B cell (primary cell): ENCODE measurements at regions not wholly inside any gene's neighbourhood (a gene's known extent, or its start where the extent isn't known, plus 50 kb on each side); places are given as distances from the start of the nearest gene placed in this dataset.

Experiments
- ATAC-seq: fragments of 200-7000 bp; cut with Tn5 transposase; one replicate; pipeline ENCODE4 v1.10.0; 2021; ENCODE audit warnings: low read depth, mild to moderate bottlenecking, moderate number of reproducible peaks, moderate library complexity
- CTCF ChIA-PET: fragments of 350-600 bp; sonication (Branson Sonifier 250); formaldehyde crosslinking; loops from one replicate; lab custom pipeline; 2021; ENCODE audit warnings: antibody characterized with exemption, inconsistent platforms; lab: Charles Lee
- POLR2A ChIA-PET: fragments of 350-600 bp; sonication (Branson Sonifier 250); formaldehyde crosslinking; loops from one replicate; lab custom pipeline; 2021; ENCODE audit warnings: antibody characterized with exemption; lab: Charles Lee
- DNase-seq: peaks from one replicate; pipeline ENCODE4 v3.0.0; 2013
- H2AFZ ChIP-seq: 2 replicates; pipeline ENCODE4 v1.6.1; 2012; ENCODE audit warnings: mild to moderate bottlenecking, low read depth, low read length; ENCODE audit not compliant: insufficient read depth, poor library complexity, severe bottlenecking
- H3K27ac ChIP-seq, 2 donors: 1 replicate in 1 of 2; 2 replicates in 1 of 2; pipeline ENCODE4 v1.5.1; 2012 to 2013; ENCODE audit warnings: low read length in 2 of 2, mild to moderate bottlenecking in 2 of 2, moderate library complexity in 1 of 2
- H3K27me3 ChIP-seq, 4 experiments: fragments of 200-600 bp in 1 of 4; sonication (generic) in 1 of 4; replicated peaks in 1 of 4; 1 replicate in 2 of 4; 2 replicates in 2 of 4; pipeline versions ENCODE4 v1.6.1 to v1.7.0; 2013 to 2016; ENCODE audit warnings: low read length in 3 of 4, mild to moderate bottlenecking in 2 of 4, mixed read lengths in 1 of 4, moderate library complexity in 1 of 4; ENCODE audit not compliant: insufficient read depth in 4 of 4, control insufficient read depth in 3 of 4; ENCODE audit errors: control extremely low read depth in 1 of 4
- H3K36me3 ChIP-seq, 2 experiments: replicated peaks in 1 of 2; 1 replicate in 1 of 2; 2 replicates in 1 of 2; pipeline versions ENCODE4 v1.6.1 to v1.7.1; 2013; ENCODE audit warnings: low read length in 1 of 2; ENCODE audit not compliant: insufficient read depth in 2 of 2, control insufficient read depth in 1 of 2; ENCODE audit errors: control extremely low read depth in 1 of 2, extremely low read depth in 1 of 2
- H3K4me1 ChIP-seq, 2 donors: fragments of 200-600 bp in 1 of 2; sonication (generic) in 1 of 2; 1 replicate in 1 of 2; 2 replicates in 1 of 2; pipeline versions ENCODE4 v1.5.1 to v1.6.1; 2013 to 2017; ENCODE audit warnings: low read length in 2 of 2; ENCODE audit not compliant: control insufficient read depth in 2 of 2, insufficient read depth in 2 of 2
- H3K4me2 ChIP-seq: replicated peaks from 2 replicates; pipeline ENCODE3; 2012; ENCODE audit warnings: mild to moderate bottlenecking, low read depth, low read length; ENCODE audit not compliant: poor library complexity, severe bottlenecking
- H3K4me3 ChIP-seq, 5 experiments: fragments of 200-600 bp in 1 of 5; sonication (generic) in 1 of 5; 1 replicate in 3 of 5; 2 replicates in 2 of 5; pipeline versions ENCODE4 v1.5.1 to v1.7.0; 2011 to 2016; ENCODE audit warnings: low read length in 4 of 5, mild to moderate bottlenecking in 4 of 5, low read depth in 2 of 5, control low read depth in 1 of 5, moderate library complexity in 1 of 5; ENCODE audit not compliant: insufficient read depth in 1 of 5; ENCODE audit errors: control extremely low read depth in 1 of 5, extremely low read depth in 1 of 5
- H3K79me2 ChIP-seq: fragments of 200-600 bp; sonication (generic); one replicate; pipeline ENCODE4 v1.6.0; 2016; ENCODE audit warnings: low read length; ENCODE audit not compliant: control insufficient read depth, insufficient read depth
- H3K9ac ChIP-seq: fragments of 200-600 bp; sonication (generic); 2 replicates; pipeline ENCODE4 v1.6.1; 2017; ENCODE audit warnings: mild to moderate bottlenecking, low read length, moderate library complexity
- H3K9me3 ChIP-seq, 3 donors: one replicate each; pipeline versions ENCODE4 v1.6.1 to v1.7.1; 2013; ENCODE audit warnings: low read length in 2 of 3; ENCODE audit not compliant: control insufficient read depth in 2 of 3, insufficient read depth in 1 of 3; ENCODE audit errors: control extremely low read depth in 1 of 3
- H4K20me1 ChIP-seq: 2 replicates; pipeline ENCODE4 v1.6.0; 2012; ENCODE audit warnings: mild to moderate bottlenecking, low read length; ENCODE audit not compliant: insufficient read depth, control insufficient read depth, poor library complexity, severe bottlenecking
- H3K27ac Mint-ChIP-seq: one replicate; pipeline ENCODE4 v1.8.0; 2021; ENCODE audit warnings: mixed read lengths
- H3K27me3 Mint-ChIP-seq: one replicate; pipeline ENCODE4 v1.8.0; 2021; ENCODE audit warnings: mixed read lengths
- H3K4me1 Mint-ChIP-seq: one replicate; pipeline ENCODE4 v1.8.0; 2021; ENCODE audit warnings: mixed read lengths
- H3K4me3 Mint-ChIP-seq: one replicate; pipeline ENCODE4 v1.8.0; 2021; ENCODE audit warnings: mixed read lengths
- H3K9me3 Mint-ChIP-seq: one replicate; pipeline ENCODE4 v1.8.0; 2022; ENCODE audit warnings: mixed read lengths; ENCODE audit not compliant: insufficient read depth
- EZH2 ChIP-seq: IDR thresholded peaks from 2 replicates; pipeline ENCODE4 v1.6.1; 2012; ENCODE audit warnings: borderline replicate concordance, low read depth, mild to moderate bottlenecking, moderate library complexity, low read length; ENCODE audit not compliant: insufficient read depth, poor library complexity, severe bottlenecking
- WGBS: methylation state at CpG from one replicate; pipeline ENCODE4 v1.1.5; 2013; ENCODE audit warnings: missing lambda C conversion rate; ENCODE audit not compliant: insufficient coverage; 5-methylcytosine and 5-hydroxymethylcytosine counted together
- intact Hi-C: fragments of 100-400 bp; cut with micrococcal nuclease; formaldehyde crosslinking; loops from one replicate; pipeline ENCODE4 v1.10.0; 2022
- TF ChIP-seq, protein P1 (sequence below): fragments of 200-600 bp; IDR thresholded peaks from one replicate; pipeline ENCODE4 v1.8.0; 2022; ENCODE audit warnings: antibody characterized with exemption, mild to moderate bottlenecking

- intact Hi-C loops = no loop called here
Measured at GRCh38 chr3:104133630-104134029, 1233.1 kb upstream of the ALCAM start.

GRCh38 chr3:104137116-104137515 is 1229.6 kb upstream of the ALCAM start:
- no peaks in the 10 kb centered on the region for H3K27me3 ChIP-seq
- no peak overlapping the region for H3K9ac ChIP-seq
- no peaks in the 10 kb centered on the region for H3K9me3 ChIP-seq
- ATAC-seq (no peak), DNase-seq (no peak)
- Mint-ChIP-seq H3K9me3 (no peaks in the 10 kb centered on the region), H3K4me1 (peaks cover 5% of the 10 kb centered on the region), H3K4me3 (no peak overlapping the region), H3K27me3 (no peaks in the 10 kb centered on the region), H3K27ac (no peak overlapping the region)
- H3K27ac ChIP-seq = no peak overlapping the region
- H4K20me1 ChIP-seq = no peaks in the 10 kb centered on the region
- ChIA-PET CTCF (no interaction called here), POLR2A (no interaction called here)
- intact Hi-C loops = no loop called here
- H3K79me2 ChIP-seq = no peaks in the 10 kb centered on the region
- TF ChIP-seq EZH2 = no peak
- TF ChIP-seq, protein P1, sequence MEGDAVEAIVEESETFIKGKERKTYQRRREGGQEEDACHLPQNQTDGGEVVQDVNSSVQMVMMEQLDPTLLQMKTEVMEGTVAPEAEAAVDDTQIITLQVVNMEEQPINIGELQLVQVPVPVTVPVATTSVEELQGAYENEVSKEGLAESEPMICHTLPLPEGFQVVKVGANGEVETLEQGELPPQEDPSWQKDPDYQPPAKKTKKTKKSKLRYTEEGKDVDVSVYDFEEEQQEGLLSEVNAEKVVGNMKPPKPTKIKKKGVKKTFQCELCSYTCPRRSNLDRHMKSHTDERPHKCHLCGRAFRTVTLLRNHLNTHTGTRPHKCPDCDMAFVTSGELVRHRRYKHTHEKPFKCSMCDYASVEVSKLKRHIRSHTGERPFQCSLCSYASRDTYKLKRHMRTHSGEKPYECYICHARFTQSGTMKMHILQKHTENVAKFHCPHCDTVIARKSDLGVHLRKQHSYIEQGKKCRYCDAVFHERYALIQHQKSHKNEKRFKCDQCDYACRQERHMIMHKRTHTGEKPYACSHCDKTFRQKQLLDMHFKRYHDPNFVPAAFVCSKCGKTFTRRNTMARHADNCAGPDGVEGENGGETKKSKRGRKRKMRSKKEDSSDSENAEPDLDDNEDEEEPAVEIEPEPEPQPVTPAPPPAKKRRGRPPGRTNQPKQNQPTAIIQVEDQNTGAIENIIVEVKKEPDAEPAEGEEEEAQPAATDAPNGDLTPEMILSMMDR = no peak
- no peak overlapping the region for H3K4me2 ChIP-seq
- H3K4me1 ChIP-seq = no peaks in the 10 kb centered on the region
- no peaks in the 10 kb centered on the region for H3K36me3 ChIP-seq
- H2AFZ ChIP-seq = no peak overlapping the region
- 85% methylated on average over 2 of the region's 4 CpGs for WGBS
- H3K4me3 ChIP-seq = no peak overlapping the region

More at GRCh38 chr3:104133630-104134029, 1233.1 kb upstream of the ALCAM start:
- WGBS = 95% methylated on average over 4 of the region's 5 CpGs
- no peak overlapping the region for H3K4me3 ChIP-seq
- no peak overlapping the region for H3K27ac ChIP-seq
- DNase-seq (no peak), ATAC-seq (no peak)
- H3K4me2 ChIP-seq = no peak overlapping the region
- Mint-ChIP-seq H3K27me3 (no peaks in the 10 kb centered on the region), H3K4me3 (no peak overlapping the region), H3K4me1 (peaks cover 5% of the 10 kb centered on the region), H3K27ac (no peak overlapping the region), H3K9me3 (no peaks in the 10 kb centered on the region)
- no peaks in the 10 kb centered on the region for H3K4me1 ChIP-seq
- H4K20me1 ChIP-seq = no peaks in the 10 kb centered on the region
- H2AFZ ChIP-seq = peak overlapping the region; percentile 4
- no peaks in the 10 kb centered on the region for H3K36me3 ChIP-seq
- no peaks in the 10 kb centered on the region for H3K9me3 ChIP-seq
- no peaks in the 10 kb centered on the region for H3K27me3 ChIP-seq
- CTCF ChIA-PET = no interaction called here
- no peak for TF ChIP-seq EZH2
- no peak overlapping the region for H3K9ac ChIP-seq
- H3K79me2 ChIP-seq = no peaks in the 10 kb centered on the region
- POLR2A ChIA-PET = no interaction called here
